NCI-H226 (cell line): ENCODE measurements at regions not wholly inside any gene's neighbourhood (a gene's known extent, or its start where the extent isn't known, plus 50 kb on each side); places are given as distances from the start of the nearest gene placed in this dataset.
"Not testable (repeated sequence)": the region's sequence is repeated elsewhere in the genome, so short reads cannot be mapped to it uniquely, and the experiment has no call there.

Experiments used
- DNase-seq: peaks from one replicate; pipeline ENCODE4 v3.0.0-alpha.2; 2015

- DNase-seq: no peak
Measured at GRCh38 chr3:105284876-105285275, 81.8 kb upstream of the ALCAM start.

- DNase-seq: no peak
Measured at GRCh38 chr3:105285653-105286241, 81.0 kb upstream of the ALCAM start.

- no peak for DNase-seq
Measured at GRCh38 chr3:105293441-105293840, 73.3 kb upstream of the ALCAM start.

GRCh38 chr3:105296182-105296822 is 70.4 kb upstream of the ALCAM start:
- DNase-seq: not testable (repeated sequence)

- peak; percentile 97 for DNase-seq
Measured at GRCh38 chr3:105304487-105304886, 62.2 kb upstream of the ALCAM start.

- DNase-seq: no peak
Measured at GRCh38 chr3:105315144-105315543, 51.6 kb upstream of the ALCAM start.

- DNase-seq: no peak
Measured at GRCh38 chr3:105315815-105316214, 50.9 kb upstream of the ALCAM start.

GRCh38 chr3:105316331-105316730 is 50.4 kb upstream of the ALCAM start:
- DNase-seq: no peak
